Uterus (tissue), 2 donors: ENCODE measurements at regions not wholly inside any gene's neighbourhood (a gene's known extent, or its start where the extent isn't known, plus 50 kb on each side); places are given as distances from the start of the nearest gene placed in this dataset.

Source experiments
- CTCF ChIP-seq, 4 experiments: fragments of 200-600 bp in 2 of 4; fragments of 450-650 bp in 2 of 4; sonication (generic) in 2 of 4; IDR thresholded peaks; one replicate each; pipeline ENCODE4 v1.5.1; 2016 to 2019; ENCODE audit warnings: antibody characterized with exemption in 4 of 4, mild to moderate bottlenecking in 2 of 4, moderate library complexity in 1 of 4
- POLR2A ChIP-seq, 2 donors: fragments of 450-650 bp; IDR thresholded peaks; one replicate each; pipeline ENCODE4 v1.6.1; 2016; ENCODE audit warnings: antibody characterized with exemption in 2 of 2, mild to moderate bottlenecking in 1 of 2, moderate library complexity in 1 of 2

DNA sequence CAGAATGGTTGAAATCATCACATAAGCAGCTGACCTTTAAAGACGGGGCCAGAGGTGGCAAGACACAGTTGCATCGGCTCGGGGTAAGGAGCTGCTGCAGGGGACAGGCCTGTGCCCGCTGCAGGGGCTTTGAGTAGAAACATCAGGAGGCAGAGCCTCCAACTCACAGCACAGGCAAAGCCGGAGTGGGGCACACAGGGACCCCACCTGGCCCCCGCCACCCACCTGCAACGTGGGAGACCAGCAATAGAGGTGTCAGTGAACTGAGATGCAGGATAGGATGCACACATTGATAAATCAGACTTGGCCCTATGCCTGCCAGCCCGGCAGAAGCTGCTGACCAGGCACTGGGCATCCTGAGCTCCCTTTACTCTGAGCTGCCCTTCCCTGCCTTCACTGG lies 257.2 kb downstream of the NPHP4 start:
- TF ChIP-seq POLR2A (IDR thresholded peaks at IDR 0.05): no peak
- no peak for TF ChIP-seq CTCF (IDR thresholded peaks at IDR 0.05)
